GM06990 (cell line): ENCODE measurements at regions not wholly inside any gene's neighbourhood (a gene's known extent, or its start where the extent isn't known, plus 50 kb on each side); places are given as distances from the start of the nearest gene placed in this dataset.
"Not testable (repeated sequence)": the region's sequence is repeated elsewhere in the genome, so short reads cannot be mapped to it uniquely, and the experiment has no call there.

ENCODE experiments used
- DNase-seq: peaks from one replicate; pipeline ENCODE4 v3.0.0-alpha.2; 2011; ENCODE audit not compliant: insufficient read length; ENCODE audit errors: extremely low read depth
- H3K27me3 ChIP-seq: replicated peaks from 2 replicates; pipeline ENCODE4 v1.6.0; 2011; ENCODE audit warnings: low read length; ENCODE audit not compliant: control insufficient read depth, insufficient read depth
- H3K36me3 ChIP-seq: 2 replicates; pipeline ENCODE4 v1.5.1; 2011; ENCODE audit warnings: low read length; ENCODE audit not compliant: control insufficient read depth, insufficient read depth
- H3K4me3 ChIP-seq: replicated peaks from 2 replicates; pipeline ENCODE4 v1.5.1; 2011; ENCODE audit warnings: low read depth, mild to moderate bottlenecking, control low read depth, low read length
- TF ChIP-seq, protein P1 (sequence below): IDR thresholded peaks from 2 replicates; pipeline ENCODE4 v1.5.1; 2011; ENCODE audit warnings: low read length, control low read depth, mild to moderate bottlenecking, inconsistent platforms; ENCODE audit not compliant: insufficient read depth, poor library complexity, severe bottlenecking

DNA sequence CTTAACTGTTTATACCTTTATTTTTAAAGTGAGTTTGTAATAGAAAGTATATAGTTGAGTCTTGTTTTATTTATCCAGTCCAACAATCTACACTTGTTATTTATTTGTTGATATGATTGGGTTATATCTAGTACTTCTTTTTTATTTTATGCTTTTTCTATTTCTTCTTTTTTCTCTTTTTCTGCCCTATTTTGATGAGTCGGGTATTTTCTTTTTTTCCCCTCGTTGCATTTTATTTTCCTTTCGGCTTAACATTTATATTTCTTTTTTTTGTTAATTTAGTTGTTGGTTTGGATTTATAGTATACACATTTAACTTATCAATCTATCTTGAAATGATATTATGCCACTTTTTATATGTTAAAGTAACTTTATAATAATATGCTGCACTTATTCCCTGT is 111.7 kb upstream of the IZUMO3 start:
- DNase-seq: no peak
- Histone ChIP-seq H3K4me3 (no peak overlapping the region), H3K27me3 (no peaks in the 10 kb centered on the region), H3K36me3 (no peaks in the 10 kb centered on the region)
- TF ChIP-seq, protein P1, sequence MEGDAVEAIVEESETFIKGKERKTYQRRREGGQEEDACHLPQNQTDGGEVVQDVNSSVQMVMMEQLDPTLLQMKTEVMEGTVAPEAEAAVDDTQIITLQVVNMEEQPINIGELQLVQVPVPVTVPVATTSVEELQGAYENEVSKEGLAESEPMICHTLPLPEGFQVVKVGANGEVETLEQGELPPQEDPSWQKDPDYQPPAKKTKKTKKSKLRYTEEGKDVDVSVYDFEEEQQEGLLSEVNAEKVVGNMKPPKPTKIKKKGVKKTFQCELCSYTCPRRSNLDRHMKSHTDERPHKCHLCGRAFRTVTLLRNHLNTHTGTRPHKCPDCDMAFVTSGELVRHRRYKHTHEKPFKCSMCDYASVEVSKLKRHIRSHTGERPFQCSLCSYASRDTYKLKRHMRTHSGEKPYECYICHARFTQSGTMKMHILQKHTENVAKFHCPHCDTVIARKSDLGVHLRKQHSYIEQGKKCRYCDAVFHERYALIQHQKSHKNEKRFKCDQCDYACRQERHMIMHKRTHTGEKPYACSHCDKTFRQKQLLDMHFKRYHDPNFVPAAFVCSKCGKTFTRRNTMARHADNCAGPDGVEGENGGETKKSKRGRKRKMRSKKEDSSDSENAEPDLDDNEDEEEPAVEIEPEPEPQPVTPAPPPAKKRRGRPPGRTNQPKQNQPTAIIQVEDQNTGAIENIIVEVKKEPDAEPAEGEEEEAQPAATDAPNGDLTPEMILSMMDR: no peak

DNA sequence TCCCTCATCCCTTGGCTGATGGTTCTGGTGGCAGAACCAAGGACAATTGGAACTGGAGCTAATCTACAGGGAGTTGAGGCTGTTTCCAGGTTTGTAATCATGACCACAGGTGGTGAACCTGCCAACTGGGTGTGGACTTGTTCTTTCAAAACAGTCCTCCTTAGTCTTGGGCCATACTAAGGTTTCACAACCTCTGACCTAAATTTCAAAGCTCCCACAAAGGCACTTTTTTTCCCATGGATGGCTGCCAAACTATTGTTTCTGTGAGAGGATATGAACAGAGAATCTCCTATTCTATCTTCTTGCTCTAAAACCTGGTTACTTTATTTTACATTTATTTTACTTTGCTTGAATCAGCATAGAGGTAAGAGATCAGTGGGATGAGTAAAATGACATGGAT is 106.5 kb upstream of the IZUMO3 start:
- TF ChIP-seq, protein P1: no peak
- H3K27me3 ChIP-seq: no peaks in the 10 kb centered on the region
- no peak for DNase-seq
- no peak overlapping the region for H3K4me3 ChIP-seq
- no peaks in the 10 kb centered on the region for H3K36me3 ChIP-seq

DNA sequence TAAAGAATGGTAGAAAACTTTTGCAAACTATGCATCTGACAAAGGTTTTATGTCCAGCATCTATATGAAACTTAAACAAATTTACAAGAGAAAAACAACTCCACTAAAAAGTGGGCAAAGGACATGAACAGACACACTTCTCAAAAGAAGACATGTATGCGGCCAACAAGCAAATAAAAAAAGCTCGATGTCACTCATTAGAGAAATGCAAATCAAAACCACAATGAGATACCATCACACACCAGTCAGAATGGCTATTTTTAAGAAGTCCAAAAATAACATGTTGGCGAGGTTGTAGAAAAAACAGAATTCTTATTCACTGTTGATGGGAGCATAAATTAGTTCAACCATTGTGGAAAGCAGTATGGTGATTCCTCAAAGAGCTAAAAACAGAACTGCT is 83.1 kb upstream of the IZUMO3 start:
- H3K36me3 ChIP-seq, DNase-seq, H3K27me3 ChIP-seq, H3K4me3 ChIP-seq: not testable (repeated sequence)

DNA sequence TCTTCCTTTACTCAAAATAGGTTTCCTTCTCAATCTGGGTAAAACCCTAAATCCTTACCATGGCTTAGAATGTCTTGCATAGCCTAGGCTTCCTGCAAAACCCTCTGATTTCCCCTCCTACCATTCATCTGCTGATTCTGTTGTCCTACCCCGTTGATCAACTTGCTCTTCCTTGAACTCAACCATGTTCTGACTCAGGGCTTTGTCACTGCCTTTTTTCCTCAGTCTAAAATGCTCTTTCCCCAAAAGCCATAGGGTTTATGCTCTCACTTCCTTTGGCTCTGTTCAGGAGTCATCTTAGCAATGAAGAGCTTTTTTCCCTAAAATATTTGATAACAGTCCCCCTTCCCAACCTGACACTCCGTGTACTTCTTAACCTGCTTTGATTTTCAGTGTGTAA is 79.4 kb upstream of the IZUMO3 start:
- TF ChIP-seq, protein P1: no peak
- Histone ChIP-seq H3K4me3 (no peak overlapping the region), H3K27me3 (no peaks in the 10 kb centered on the region), H3K36me3 (no peaks in the 10 kb centered on the region)
- no peak for DNase-seq

DNA sequence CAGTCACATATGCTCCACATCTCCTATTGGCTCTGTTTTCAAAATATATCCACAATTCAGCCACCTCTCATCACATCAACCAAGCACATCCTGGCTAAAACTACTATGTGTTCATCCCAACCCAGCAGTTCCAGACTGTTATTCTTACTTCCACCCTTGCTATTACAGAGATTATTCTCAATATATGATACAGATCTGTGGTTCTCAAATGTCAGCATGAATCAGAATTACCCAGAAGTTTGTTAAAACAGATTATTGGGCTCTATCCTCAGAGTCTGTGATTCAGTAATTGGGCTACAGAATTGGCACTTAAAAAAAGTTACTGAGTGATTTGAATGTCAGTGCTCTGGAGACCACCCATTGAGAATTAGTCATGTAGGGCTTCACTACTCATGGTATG is 78.8 kb upstream of the IZUMO3 start:
- no peaks in the 10 kb centered on the region for H3K36me3 ChIP-seq
- TF ChIP-seq, protein P1: no peak
- no peak overlapping the region for H3K4me3 ChIP-seq
- H3K27me3 ChIP-seq: no peaks in the 10 kb centered on the region
- no peak for DNase-seq

DNA sequence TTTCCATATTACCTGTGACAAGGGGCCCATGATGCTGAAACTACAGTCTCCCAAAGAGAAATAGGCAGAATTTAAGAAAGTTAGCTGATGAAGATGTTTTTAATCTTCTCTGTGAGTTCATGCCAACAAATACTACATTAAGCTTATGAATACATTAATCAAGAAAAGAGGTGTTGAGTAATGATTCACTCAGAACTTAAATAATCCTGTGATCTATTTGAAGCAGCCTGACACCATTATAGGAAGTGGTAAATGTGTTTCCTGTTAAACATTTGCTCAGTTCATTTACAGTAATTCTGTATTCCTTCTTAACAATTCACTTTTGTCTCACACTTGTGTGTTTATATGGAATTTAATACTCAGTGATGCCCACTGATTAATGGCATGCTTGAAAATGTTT is 75.0 kb upstream of the IZUMO3 start:
- H3K4me3 ChIP-seq: no peak overlapping the region
- no peaks in the 10 kb centered on the region for H3K36me3 ChIP-seq
- H3K27me3 ChIP-seq: no peaks in the 10 kb centered on the region
- DNase-seq: no peak
- TF ChIP-seq, protein P1: no peak

DNA sequence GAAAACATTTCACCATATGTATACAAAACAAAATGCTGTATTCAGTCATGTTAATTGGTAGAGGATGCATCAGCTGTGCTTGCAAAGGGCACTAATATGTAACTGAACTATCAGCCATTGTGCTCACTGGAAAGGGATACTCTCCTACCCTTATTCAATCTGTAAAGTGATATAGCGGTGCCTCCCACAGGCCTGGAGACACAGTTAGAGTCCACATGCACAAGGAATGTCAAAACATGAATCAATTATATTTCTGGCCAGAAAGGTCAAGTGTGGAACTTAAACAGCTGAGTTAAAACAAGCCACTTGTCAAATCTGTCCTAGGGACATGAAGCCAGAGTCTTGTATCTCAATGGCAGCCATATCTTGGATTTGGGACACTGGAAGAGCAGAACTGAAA is 71.2 kb upstream of the IZUMO3 start:
- no peak for DNase-seq

More for the DNA sequence above, 71.2 kb upstream of the IZUMO3 start:
- Histone ChIP-seq H3K27me3 (no peaks in the 10 kb centered on the region), H3K36me3 (no peaks in the 10 kb centered on the region), H3K4me3 (no peak overlapping the region)
- TF ChIP-seq, protein P1: no peak
